Endodermal cell (in vitro differentiated cells): ENCODE measurements at regions not wholly inside any gene's neighbourhood (a gene's known extent, or its start where the extent isn't known, plus 50 kb on each side); places are given as distances from the start of the nearest gene placed in this dataset.

ENCODE experiments used
- DNase-seq: peaks from one replicate; pipeline ENCODE4 v3.0.0-alpha.2; 2017
- H3K27ac ChIP-seq: 2 replicates; pipeline ENCODE4 v1.5.1; 2013; ENCODE audit warnings: mild to moderate bottlenecking, low read depth, low read length, moderate library complexity
- H3K27me3 ChIP-seq: 2 replicates; pipeline ENCODE4 v1.6.1; 2013; ENCODE audit warnings: mild to moderate bottlenecking, low read length, moderate library complexity; ENCODE audit not compliant: insufficient read depth, control insufficient read depth, poor library complexity, severe bottlenecking
- H3K36me3 ChIP-seq: 2 replicates; pipeline ENCODE4 v1.7.0; 2013; ENCODE audit warnings: mild to moderate bottlenecking, low read length, moderate library complexity; ENCODE audit not compliant: control insufficient read depth, insufficient read depth
- H3K4me1 ChIP-seq: one replicate; pipeline ENCODE4 v1.7.0; 2013; ENCODE audit warnings: low read length; ENCODE audit not compliant: control insufficient read depth, insufficient read depth
- H3K4me3 ChIP-seq: 2 replicates; pipeline ENCODE4 v1.5.1; 2013; ENCODE audit warnings: mild to moderate bottlenecking, low read length, moderate library complexity
- H3K9ac ChIP-seq: 2 replicates; pipeline ENCODE4 v1.6.1; 2013; ENCODE audit warnings: mild to moderate bottlenecking, low read length, moderate library complexity; ENCODE audit not compliant: poor library complexity, severe bottlenecking; ENCODE audit errors: extremely low read depth
- H3K9me3 ChIP-seq: 2 replicates; pipeline ENCODE4 v1.6.1; 2013; ENCODE audit warnings: mild to moderate bottlenecking, low read length, moderate library complexity; ENCODE audit not compliant: control insufficient read depth
- H3K27ac Mint-ChIP-seq: 2 replicates; pipeline ENCODE4 v1.8.0; 2020; ENCODE audit warnings: mixed read lengths
- H3K27me3 Mint-ChIP-seq: 2 replicates; pipeline ENCODE4 v1.8.0; 2021; ENCODE audit warnings: mild to moderate bottlenecking, mixed read lengths; ENCODE audit not compliant: insufficient read depth
- H3K36me3 Mint-ChIP-seq: 2 replicates; pipeline ENCODE4 v1.8.0; 2020; ENCODE audit warnings: low read depth, mixed read lengths
- H3K4me1 Mint-ChIP-seq: 2 replicates; pipeline ENCODE4 v1.8.0; 2020; ENCODE audit warnings: mixed read lengths
- H3K4me3 Mint-ChIP-seq: 2 replicates; pipeline ENCODE4 v1.8.0; 2020; ENCODE audit warnings: mild to moderate bottlenecking, moderate library complexity, mixed read lengths
- H3K9me3 Mint-ChIP-seq: 2 replicates; pipeline ENCODE4 v1.8.0; 2020; ENCODE audit warnings: mild to moderate bottlenecking, mixed read lengths
- CTCF ChIP-seq: fragments of 200-600 bp; sonication (generic); conservative IDR thresholded peaks from 2 replicates; pipeline ENCODE4 v1.5.0; 2021; ENCODE audit warnings: antibody characterized with exemption, mild to moderate bottlenecking
- WGBS, 2 experiments: methylation state at CpG; one replicate each; pipeline versions ENCODE4 v1.1.5 to v1.1.7; 2013; ENCODE audit warnings: missing lambda C conversion rate in 2 of 2, mixed read lengths in 1 of 2; ENCODE audit not compliant: insufficient coverage in 1 of 2, insufficient read length in 1 of 2; 5-methylcytosine and 5-hydroxymethylcytosine counted together

GRCh38 chr4:187485676-187486075 is 509.9 kb upstream of the ZFP42 start:
- Histone ChIP-seq H3K4me1 (no peaks in the 10 kb centered on the region), H3K27ac (no peak overlapping the region), H3K9ac (no peak overlapping the region), H3K36me3 (no peaks in the 10 kb centered on the region), H3K4me3 (no peak overlapping the region), H3K27me3 (no peaks in the 10 kb centered on the region), H3K9me3 (peaks cover 5% of the 10 kb centered on the region)
- no peak overlapping the region for H3K27ac Mint-ChIP-seq
- TF ChIP-seq CTCF, result no peak
- H3K4me3 Mint-ChIP-seq, result no peak overlapping the region
- peaks cover 2% of the 10 kb centered on the region for H3K4me1 Mint-ChIP-seq
- no peaks in the 10 kb centered on the region for H3K27me3 Mint-ChIP-seq
- peaks cover 22% of the 10 kb centered on the region for H3K36me3 Mint-ChIP-seq
- 85% methylated on average over 2 of the region's 2 CpGs; no CpG with 5 or more reads in 1 of the 2 experiments for WGBS, 2 experiments
- no peak for DNase-seq
- peaks cover 36% of the 10 kb centered on the region for H3K9me3 Mint-ChIP-seq

GRCh38 chr4:187491286-187491685 is 504.3 kb upstream of the ZFP42 start:
- no peak overlapping the region for H3K4me3 Mint-ChIP-seq
- Histone ChIP-seq H3K36me3 (no peaks in the 10 kb centered on the region), H3K27me3 (no peaks in the 10 kb centered on the region), H3K27ac (no peak overlapping the region), H3K4me3 (no peak overlapping the region), H3K9me3 (peaks cover 5% of the 10 kb centered on the region), H3K9ac (no peak overlapping the region), H3K4me1 (no peaks in the 10 kb centered on the region)
- peaks cover 35% of the 10 kb centered on the region for H3K9me3 Mint-ChIP-seq
- no peak for TF ChIP-seq CTCF
- 90 to 96% methylated on average over 3 to 5 of the region's 5 CpGs for WGBS, 2 experiments
- H3K36me3 Mint-ChIP-seq, result peaks cover 24% of the 10 kb centered on the region
- H3K4me1 Mint-ChIP-seq, result peaks cover 8% of the 10 kb centered on the region
- no peak for DNase-seq
- H3K27me3 Mint-ChIP-seq, result no peaks in the 10 kb centered on the region
- no peak overlapping the region for H3K27ac Mint-ChIP-seq

GRCh38 chr4:187491959-187492358 is 503.6 kb upstream of the ZFP42 start:
- no peak overlapping the region for H3K4me3 ChIP-seq

More at GRCh38 chr4:187491959-187492358, 503.6 kb upstream of the ZFP42 start:
- Histone ChIP-seq H3K27ac (no peak overlapping the region), H3K36me3 (no peaks in the 10 kb centered on the region), H3K27me3 (no peaks in the 10 kb centered on the region), H3K9ac (no peak overlapping the region), H3K9me3 (peaks cover 5% of the 10 kb centered on the region), H3K4me1 (no peaks in the 10 kb centered on the region)
- no peak for DNase-seq
- Mint-ChIP-seq H3K9me3 (peaks cover 33% of the 10 kb centered on the region), H3K4me1 (peaks cover 11% of the 10 kb centered on the region), H3K36me3 (peaks cover 22% of the 10 kb centered on the region), H3K4me3 (no peak overlapping the region), H3K27me3 (no peaks in the 10 kb centered on the region), H3K27ac (no peak overlapping the region)
- no peak for TF ChIP-seq CTCF
- 88 to 92% methylated on average over 1 to 2 of the region's 2 CpGs for WGBS, 2 experiments
